ENCODE measurements at regions not wholly inside any gene's neighbourhood (a gene's known extent, or its start where the extent isn't known, plus 50 kb on each side); places are given as distances from the start of the nearest gene placed in this dataset.
A peak's percentile ranks its signal among the peaks of the same experiment; 100 is the strongest.
"Not testable (repeated sequence)": the region's sequence is repeated elsewhere in the genome, so short reads cannot be mapped to it uniquely, and the experiment has no call there.

DNA sequence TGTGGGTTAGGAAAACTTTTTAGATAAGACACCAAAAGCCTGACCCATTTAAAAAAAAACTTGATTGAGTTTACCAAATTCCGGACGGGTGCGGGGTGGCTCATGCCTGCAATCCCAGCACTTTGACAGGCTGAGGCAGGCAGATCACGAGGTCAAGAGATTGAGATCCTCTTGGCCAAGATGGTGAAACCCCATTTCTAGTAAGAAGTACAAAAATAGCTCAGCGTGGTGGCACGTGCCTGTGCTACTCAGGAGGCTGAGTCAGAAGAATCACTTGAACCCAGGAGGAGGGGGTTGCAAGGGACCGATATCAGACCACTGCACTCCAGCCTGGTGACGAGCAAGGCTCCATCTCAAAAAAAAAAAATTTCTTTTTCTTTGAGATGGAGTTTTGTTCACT lies 307.8 kb upstream of the USP9Y start:
- intact Hi-C loops (cut with DNase I; ENCODE audit: low total_unique reads), result no loop called here
- WGBS, 2 donors, result 64% methylated on average over 8 of the region's 8 CpGs; no CpG with 5 or more reads in 1 of the 2 donors
- TF ChIP-seq, protein P1, sequence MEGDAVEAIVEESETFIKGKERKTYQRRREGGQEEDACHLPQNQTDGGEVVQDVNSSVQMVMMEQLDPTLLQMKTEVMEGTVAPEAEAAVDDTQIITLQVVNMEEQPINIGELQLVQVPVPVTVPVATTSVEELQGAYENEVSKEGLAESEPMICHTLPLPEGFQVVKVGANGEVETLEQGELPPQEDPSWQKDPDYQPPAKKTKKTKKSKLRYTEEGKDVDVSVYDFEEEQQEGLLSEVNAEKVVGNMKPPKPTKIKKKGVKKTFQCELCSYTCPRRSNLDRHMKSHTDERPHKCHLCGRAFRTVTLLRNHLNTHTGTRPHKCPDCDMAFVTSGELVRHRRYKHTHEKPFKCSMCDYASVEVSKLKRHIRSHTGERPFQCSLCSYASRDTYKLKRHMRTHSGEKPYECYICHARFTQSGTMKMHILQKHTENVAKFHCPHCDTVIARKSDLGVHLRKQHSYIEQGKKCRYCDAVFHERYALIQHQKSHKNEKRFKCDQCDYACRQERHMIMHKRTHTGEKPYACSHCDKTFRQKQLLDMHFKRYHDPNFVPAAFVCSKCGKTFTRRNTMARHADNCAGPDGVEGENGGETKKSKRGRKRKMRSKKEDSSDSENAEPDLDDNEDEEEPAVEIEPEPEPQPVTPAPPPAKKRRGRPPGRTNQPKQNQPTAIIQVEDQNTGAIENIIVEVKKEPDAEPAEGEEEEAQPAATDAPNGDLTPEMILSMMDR (IDR thresholded peaks at IDR 0.05), result no peak
- no peak for TF ChIP-seq POLR2A (IDR thresholded peaks at IDR 0.05)
- no peak overlapping the region for H3K4me3 ChIP-seq (ENCODE audit: low read depth, poor library complexity, severe bottlenecking)
- DNase-seq (ENCODE audit: low spot score in 2 of 2), result peak in 1 of 2 donors; percentile 12

DNA sequence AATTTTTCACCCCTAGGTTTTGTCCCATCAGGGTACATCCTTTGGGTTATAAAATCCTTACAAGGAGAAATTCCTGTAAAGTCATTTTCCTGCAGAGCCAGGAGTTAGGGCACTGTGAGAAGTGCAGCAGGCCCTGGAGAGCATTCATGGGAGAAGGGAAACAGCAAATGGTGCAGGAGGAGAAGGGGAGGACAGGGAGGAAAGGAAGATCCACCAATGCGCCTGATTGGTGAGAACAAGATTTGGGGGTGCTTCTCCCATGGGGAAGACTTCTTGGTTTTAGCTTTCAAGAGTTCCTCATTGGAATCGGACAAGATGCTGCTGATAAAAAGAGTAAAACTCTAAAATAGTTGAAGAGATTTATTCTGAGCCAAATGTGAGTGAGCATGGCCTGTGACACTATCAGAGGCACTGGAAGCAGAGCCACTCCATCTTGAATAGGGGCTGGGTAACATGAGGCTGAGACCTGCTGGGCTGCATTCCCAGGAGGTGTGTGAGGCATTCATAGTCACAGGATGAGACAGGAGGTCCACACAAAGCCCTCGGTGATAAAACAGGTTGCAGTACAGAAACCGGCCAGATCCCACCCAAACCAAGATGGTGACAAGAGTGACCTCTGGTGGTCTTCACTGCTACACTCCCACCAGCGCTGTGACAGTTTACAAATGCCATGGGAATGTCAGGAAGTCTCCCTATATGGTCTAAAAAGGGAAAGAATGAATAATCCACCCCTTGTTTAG lies 305.5 kb upstream of the USP9Y start:
- WGBS, 2 donors, result 46% methylated on average over 5 of the region's 5 CpGs; no CpG with 5 or more reads in 1 of the 2 donors
- intact Hi-C loops (cut with DNase I; ENCODE audit: low total_unique reads); DNase-seq (ENCODE audit: low spot score in 2 of 2); H3K4me3 ChIP-seq (ENCODE audit: low read depth, poor library complexity, severe bottlenecking): not testable (repeated sequence)

DNA sequence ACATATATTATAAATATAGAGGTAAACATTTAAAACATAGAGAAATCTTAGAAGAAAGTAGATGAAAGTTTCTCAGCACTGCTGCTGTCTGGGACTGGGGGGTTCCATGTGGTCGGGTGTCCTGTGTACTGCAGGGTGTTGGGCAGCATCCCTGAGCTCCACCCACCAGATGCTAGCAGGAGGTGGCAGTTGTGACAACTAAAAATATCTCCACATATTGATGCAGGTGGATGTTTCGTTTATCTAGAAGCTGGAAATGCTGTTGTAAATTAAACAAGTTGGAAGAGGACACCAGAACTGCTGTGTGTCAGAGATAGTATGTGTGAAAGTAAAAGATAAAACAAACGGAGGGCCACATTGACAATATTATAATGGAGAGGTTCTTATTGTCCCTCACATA lies 297.1 kb upstream of the USP9Y start:
- H3K4me3 ChIP-seq (ENCODE audit: low read depth, poor library complexity, severe bottlenecking), result no peak overlapping the region
- no peak for TF ChIP-seq POLR2A (IDR thresholded peaks at IDR 0.05)
- TF ChIP-seq, protein P1 (IDR thresholded peaks at IDR 0.05), result no peak
- no peak for DNase-seq (ENCODE audit: low spot score in 2 of 2)
- WGBS, 2 donors, result 62% methylated on average over 3 of the region's 3 CpGs; no CpG with 5 or more reads in 1 of the 2 donors
- intact Hi-C loops (cut with DNase I; ENCODE audit: low total_unique reads), result no loop called here

DNA sequence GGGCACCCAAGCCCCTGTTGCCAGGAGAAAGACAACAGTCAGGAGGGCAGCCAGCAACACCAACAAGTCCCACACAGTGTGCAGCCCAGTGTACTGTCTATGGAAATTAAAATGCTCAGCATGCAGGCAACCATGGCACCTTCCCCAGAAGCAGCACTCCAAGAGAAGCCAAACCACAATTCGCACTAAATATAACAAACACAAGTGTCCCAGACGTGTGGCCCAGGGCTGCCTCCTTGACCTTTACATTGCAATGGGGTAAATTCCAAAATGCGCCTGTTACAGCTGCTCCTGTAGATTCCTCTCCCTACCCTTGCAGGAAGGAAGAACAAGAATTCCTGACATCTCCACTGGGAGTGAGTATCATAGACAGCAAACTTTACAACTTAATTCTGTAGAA lies 292.8 kb upstream of the USP9Y start:
- no peak for DNase-seq (ENCODE audit: low spot score in 2 of 2)
- intact Hi-C loops (cut with DNase I; ENCODE audit: low total_unique reads), result no loop called here
- WGBS, 2 donors, result 77% methylated on average over 3 of the region's 3 CpGs; no CpG with 5 or more reads in 1 of the 2 donors
- no peak overlapping the region for H3K4me3 ChIP-seq (ENCODE audit: low read depth, poor library complexity, severe bottlenecking)
- TF ChIP-seq, protein P1 (IDR thresholded peaks at IDR 0.05), result no peak
- no peak for TF ChIP-seq POLR2A (IDR thresholded peaks at IDR 0.05)

DNA sequence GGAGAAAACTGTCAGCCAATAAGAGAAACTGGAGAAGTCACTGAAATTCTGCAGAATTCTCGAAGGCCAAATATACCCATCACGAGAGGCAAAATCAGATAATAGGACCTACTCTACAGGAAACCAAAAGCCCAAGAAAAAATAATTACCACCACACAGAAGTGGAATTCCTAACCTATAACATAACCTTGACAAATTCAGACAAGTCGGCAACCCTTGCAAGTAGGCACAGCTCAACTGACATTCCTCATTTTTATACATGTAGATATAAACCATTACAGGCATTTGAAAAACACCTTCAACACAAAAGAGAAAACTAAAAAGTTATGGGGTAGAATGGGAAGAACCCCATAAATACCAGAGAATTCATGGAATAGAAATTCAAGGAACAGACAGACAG lies 290.3 kb upstream of the USP9Y start:
- DNase-seq (ENCODE audit: low spot score in 2 of 2), result no peak
- no peak overlapping the region for H3K4me3 ChIP-seq (ENCODE audit: low read depth, poor library complexity, severe bottlenecking)
- WGBS, 2 donors, result 54% methylated on average over 3 of the region's 3 CpGs; no CpG with 5 or more reads in 1 of the 2 donors
- intact Hi-C loops (cut with DNase I; ENCODE audit: low total_unique reads), result no loop called here
- TF ChIP-seq, protein P1 (IDR thresholded peaks at IDR 0.05), result no peak
- no peak for TF ChIP-seq POLR2A (IDR thresholded peaks at IDR 0.05)

DNA sequence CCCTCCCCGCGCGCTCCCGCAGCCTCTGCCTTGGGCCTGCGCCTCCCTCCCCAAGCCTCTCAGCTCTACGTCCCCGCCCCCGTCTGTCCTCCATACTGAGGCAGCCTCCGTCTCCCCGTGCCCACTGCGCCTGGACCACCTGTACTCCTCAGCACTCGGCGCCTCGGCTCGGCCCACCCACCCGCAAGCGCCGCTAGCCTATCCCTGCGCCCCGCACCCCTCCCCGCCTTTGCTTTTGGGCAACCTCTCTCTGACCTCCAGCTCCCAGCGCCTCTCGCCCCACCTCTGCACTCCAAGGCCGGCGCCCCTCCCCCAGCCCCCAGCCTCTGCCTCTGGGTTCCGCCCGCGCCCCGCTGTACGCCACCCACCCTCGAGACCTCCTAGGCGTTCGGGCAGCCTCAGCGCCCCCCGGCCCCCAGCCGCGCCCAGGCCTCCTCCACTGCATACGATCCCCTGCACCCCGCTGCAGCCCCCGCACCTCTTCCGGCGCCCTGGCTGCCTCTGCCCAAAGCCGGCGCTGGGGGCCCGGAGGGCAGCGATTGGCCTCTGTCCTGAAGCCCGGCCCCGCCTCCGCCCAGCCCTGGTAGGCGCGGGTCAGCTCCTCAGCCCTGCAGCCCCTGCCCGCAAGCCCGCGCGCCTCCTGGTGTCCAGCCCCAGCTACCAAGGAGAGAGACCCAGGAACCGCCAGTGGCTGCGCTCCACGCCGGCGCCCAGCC lies 279.8 kb upstream of the USP9Y start:
- no peak overlapping the region for H3K4me3 ChIP-seq (ENCODE audit: low read depth, poor library complexity, severe bottlenecking)
- DNase-seq (ENCODE audit: low spot score in 2 of 2), result no peak
- intact Hi-C loops (cut with DNase I; ENCODE audit: low total_unique reads), result no loop called here
- 20% methylated on average over 1 of the region's 60 CpGs; no CpG with 5 or more reads in 1 of the 2 donors for WGBS, 2 donors
- TF ChIP-seq, protein P1 (IDR thresholded peaks at IDR 0.05), result no peak
